NCI-H345 treated with DMSO at 0.1 percent for 48 hours (cell line): ENCODE measurements at regions not wholly inside any gene's neighbourhood (a gene's known extent, or its start where the extent isn't known, plus 50 kb on each side); places are given as distances from the start of the nearest gene placed in this dataset.

ENCODE experiments used
- DNase-seq: peaks from one replicate; lab custom pipeline; 2025; ENCODE audit not compliant: unreplicated experiment; lab: John Stamatoyannopoulos, UW

GRCh38 chr15:39167164-39168058 lies 413.5 kb upstream of the THBS1 start:
- DNase-seq: no peak

- peak; percentile 61 for DNase-seq
These were observed 408.9 kb upstream of the THBS1 start for GRCh38 chr15:39171944-39172368.

GRCh38 chr15:39172380-39173281 lies 408.2 kb upstream of the THBS1 start:
- no peak for DNase-seq

- no peak for DNase-seq
These were observed 407.5 kb upstream of the THBS1 start for GRCh38 chr15:39173426-39173825.

GRCh38 chr15:39174332-39174731 lies 406.5 kb upstream of the THBS1 start:
- DNase-seq: no peak

- no peak for DNase-seq
These were observed 404.8 kb upstream of the THBS1 start for GRCh38 chr15:39176030-39176429.

- no peak for DNase-seq
These were observed 403.3 kb upstream of the THBS1 start for GRCh38 chr15:39177561-39177960.

- no peak for DNase-seq
These were observed 400.8 kb upstream of the THBS1 start for GRCh38 chr15:39180030-39180429.

- DNase-seq: no peak
These were observed 400.4 kb upstream of the THBS1 start for GRCh38 chr15:39180483-39180933.

- DNase-seq: no peak
These were observed 399.7 kb upstream of the THBS1 start for GRCh38 chr15:39181056-39181747.

GRCh38 chr15:39181940-39182339 lies 398.9 kb upstream of the THBS1 start:
- DNase-seq: no peak

GRCh38 chr15:39183164-39183881 lies 397.6 kb upstream of the THBS1 start:
- no peak for DNase-seq

- DNase-seq: no peak
These were observed 396.0 kb upstream of the THBS1 start for GRCh38 chr15:39184701-39185390.

GRCh38 chr15:39188314-39188713 lies 392.6 kb upstream of the THBS1 start:
- DNase-seq: no peak

- DNase-seq: no peak
These were observed 391.9 kb upstream of the THBS1 start for GRCh38 chr15:39188930-39189329.

GRCh38 chr15:39191871-39192291 lies 389.0 kb upstream of the THBS1 start:
- no peak for DNase-seq

- no peak for DNase-seq
These were observed 388.5 kb upstream of the THBS1 start for GRCh38 chr15:39192351-39192750.

- DNase-seq: no peak
These were observed 387.8 kb upstream of the THBS1 start for GRCh38 chr15:39192979-39193560.

GRCh38 chr15:39193611-39194010 lies 387.3 kb upstream of the THBS1 start:
- DNase-seq: no peak
